GM13976 (cell line): ENCODE measurements at regions not wholly inside any gene's neighbourhood (a gene's known extent, or its start where the extent isn't known, plus 50 kb on each side); places are given as distances from the start of the nearest gene placed in this dataset.

Experiments
- DNase-seq: peaks from one replicate; pipeline ENCODE4 v3.0.0; 2012; ENCODE audit warnings: low spot score
- CTCF ChIP-seq: IDR thresholded peaks from 2 replicates; pipeline ENCODE4 v1.5.1; 2012; ENCODE audit warnings: borderline replicate concordance, mild to moderate bottlenecking; ENCODE audit not compliant: insufficient read depth; ENCODE audit errors: extremely low read depth, missing control alignments, control extremely low read depth
- in situ Hi-C: fragments of 300-500 bp; cut with MboI; formaldehyde crosslinking; loops from one replicate; pipeline ENCODE4 v1.12.0; 2022; ENCODE audit warnings: low sequenced_read_pairs, mixed read lengths, inconsistent platforms; ENCODE audit not compliant: unreplicated experiment

GRCh38 chr4:92064574-92064973, 239.2 kb upstream of the GRID2 start:
- TF ChIP-seq CTCF, result no peak
- in situ Hi-C loops, result no loop called here
- no peak for DNase-seq

GRCh38 chr4:92066485-92066884, 237.3 kb upstream of the GRID2 start:
- no peak for DNase-seq
- in situ Hi-C loops, result no loop called here
- TF ChIP-seq CTCF, result no peak

- no peak for DNase-seq
- no peak for TF ChIP-seq CTCF
- in situ Hi-C loops, result no loop called here
Measured at GRCh38 chr4:92071587-92071986, 232.2 kb upstream of the GRID2 start.

- in situ Hi-C loops, result no loop called here
- DNase-seq, result no peak
- TF ChIP-seq CTCF, result no peak
Measured at GRCh38 chr4:92074839-92075238, 228.9 kb upstream of the GRID2 start.

- no peak for TF ChIP-seq CTCF
- DNase-seq, result no peak
- in situ Hi-C loops, result no loop called here
Measured at GRCh38 chr4:92090887-92091286, 212.9 kb upstream of the GRID2 start.

- in situ Hi-C loops, result no loop called here
- no peak for TF ChIP-seq CTCF
- DNase-seq, result no peak
Measured at GRCh38 chr4:92091335-92091734, 212.4 kb upstream of the GRID2 start.

- no peak for TF ChIP-seq CTCF
- DNase-seq, result no peak
- in situ Hi-C loops, result no loop called here
Measured at GRCh38 chr4:92099861-92100260, 203.9 kb upstream of the GRID2 start.
